ENCODE measurements at regions not wholly inside any gene's neighbourhood (a gene's known extent, or its start where the extent isn't known, plus 50 kb on each side); places are given as distances from the start of the nearest gene placed in this dataset.

GRCh38 chrX:39425124-39425806, 624.0 kb downstream of the MID1IP1 start (continued):
- TF ChIP-seq, protein P1, sequence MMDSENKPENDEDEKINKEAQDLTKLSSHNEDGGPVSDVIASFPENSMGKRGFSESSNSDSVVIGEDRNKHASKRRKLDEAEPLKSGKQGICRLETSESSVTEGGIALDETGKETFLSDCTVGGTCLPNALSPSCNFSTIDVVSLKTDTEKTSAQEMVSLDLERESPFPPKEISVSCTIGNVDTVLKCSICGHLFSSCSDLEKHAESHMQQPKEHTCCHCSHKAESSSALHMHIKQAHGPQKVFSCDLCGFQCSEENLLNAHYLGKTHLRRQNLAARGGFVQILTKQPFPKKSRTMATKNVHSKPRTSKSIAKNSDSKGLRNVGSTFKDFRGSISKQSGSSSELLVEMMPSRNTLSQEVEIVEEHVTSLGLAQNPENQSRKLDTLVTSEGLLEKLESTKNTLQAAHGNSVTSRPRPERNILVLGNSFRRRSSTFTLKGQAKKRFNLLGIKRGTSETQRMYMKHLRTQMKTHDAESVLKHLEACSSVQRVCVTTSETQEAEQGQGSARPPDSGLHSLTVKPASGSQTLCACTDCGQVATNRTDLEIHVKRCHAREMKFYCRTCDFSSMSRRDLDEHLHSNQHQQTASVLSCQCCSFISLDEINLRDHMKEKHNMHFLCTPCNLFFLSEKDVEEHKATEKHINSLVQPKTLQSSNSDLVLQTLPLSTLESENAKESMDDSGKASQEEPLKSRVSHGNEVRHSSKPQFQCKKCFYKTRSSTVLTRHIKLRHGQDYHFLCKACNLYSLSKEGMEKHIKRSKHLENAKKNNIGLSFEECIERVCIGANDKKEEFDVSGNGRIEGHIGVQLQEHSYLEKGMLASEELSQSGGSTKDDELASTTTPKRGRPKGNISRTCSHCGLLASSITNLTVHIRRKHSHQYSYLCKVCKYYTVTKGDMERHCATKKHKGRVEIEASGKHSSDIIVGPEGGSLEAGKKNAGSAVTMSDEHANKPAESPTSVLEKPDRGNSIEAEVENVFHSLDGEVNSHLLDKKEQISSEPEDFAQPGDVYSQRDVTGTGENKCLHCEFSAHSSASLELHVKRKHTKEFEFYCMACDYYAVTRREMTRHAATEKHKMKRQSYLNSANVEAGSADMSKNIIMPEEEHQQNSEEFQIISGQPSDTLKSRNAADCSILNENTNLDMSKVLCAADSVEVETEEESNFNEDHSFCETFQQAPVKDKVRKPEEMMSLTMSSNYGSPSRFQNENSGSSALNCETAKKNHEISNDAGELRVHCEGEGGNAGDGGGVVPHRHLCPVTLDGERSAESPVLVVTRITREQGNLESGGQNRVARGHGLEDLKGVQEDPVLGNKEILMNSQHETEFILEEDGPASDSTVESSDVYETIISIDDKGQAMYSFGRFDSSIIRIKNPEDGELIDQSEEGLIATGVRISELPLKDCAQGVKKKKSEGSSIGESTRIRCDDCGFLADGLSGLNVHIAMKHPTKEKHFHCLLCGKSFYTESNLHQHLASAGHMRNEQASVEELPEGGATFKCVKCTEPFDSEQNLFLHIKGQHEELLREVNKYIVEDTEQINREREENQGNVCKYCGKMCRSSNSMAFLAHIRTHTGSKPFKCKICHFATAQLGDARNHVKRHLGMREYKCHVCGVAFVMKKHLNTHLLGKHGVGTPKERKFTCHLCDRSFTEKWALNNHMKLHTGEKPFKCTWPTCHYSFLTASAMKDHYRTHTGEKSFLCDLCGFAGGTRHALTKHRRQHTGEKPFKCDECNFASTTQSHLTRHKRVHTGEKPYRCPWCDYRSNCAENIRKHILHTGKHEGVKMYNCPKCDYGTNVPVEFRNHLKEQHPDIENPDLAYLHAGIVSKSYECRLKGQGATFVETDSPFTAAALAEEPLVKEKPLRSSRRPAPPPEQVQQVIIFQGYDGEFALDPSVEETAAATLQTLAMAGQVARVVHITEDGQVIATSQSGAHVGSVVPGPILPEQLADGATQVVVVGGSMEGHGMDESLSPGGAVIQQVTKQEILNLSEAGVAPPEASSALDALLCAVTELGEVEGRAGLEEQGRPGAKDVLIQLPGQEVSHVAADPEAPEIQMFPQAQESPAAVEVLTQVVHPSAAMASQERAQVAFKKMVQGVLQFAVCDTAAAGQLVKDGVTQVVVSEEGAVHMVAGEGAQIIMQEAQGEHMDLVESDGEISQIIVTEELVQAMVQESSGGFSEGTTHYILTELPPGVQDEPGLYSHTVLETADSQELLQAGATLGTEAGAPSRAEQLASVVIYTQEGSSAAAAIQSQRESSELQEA (IDR thresholded peaks at IDR 0.05; ENCODE audit: low read depth) = no peak
- no peak for TF ChIP-seq SETDB1 (IDR thresholded peaks at IDR 0.05; ENCODE audit: low read length)
- TF ChIP-seq, protein P2, sequence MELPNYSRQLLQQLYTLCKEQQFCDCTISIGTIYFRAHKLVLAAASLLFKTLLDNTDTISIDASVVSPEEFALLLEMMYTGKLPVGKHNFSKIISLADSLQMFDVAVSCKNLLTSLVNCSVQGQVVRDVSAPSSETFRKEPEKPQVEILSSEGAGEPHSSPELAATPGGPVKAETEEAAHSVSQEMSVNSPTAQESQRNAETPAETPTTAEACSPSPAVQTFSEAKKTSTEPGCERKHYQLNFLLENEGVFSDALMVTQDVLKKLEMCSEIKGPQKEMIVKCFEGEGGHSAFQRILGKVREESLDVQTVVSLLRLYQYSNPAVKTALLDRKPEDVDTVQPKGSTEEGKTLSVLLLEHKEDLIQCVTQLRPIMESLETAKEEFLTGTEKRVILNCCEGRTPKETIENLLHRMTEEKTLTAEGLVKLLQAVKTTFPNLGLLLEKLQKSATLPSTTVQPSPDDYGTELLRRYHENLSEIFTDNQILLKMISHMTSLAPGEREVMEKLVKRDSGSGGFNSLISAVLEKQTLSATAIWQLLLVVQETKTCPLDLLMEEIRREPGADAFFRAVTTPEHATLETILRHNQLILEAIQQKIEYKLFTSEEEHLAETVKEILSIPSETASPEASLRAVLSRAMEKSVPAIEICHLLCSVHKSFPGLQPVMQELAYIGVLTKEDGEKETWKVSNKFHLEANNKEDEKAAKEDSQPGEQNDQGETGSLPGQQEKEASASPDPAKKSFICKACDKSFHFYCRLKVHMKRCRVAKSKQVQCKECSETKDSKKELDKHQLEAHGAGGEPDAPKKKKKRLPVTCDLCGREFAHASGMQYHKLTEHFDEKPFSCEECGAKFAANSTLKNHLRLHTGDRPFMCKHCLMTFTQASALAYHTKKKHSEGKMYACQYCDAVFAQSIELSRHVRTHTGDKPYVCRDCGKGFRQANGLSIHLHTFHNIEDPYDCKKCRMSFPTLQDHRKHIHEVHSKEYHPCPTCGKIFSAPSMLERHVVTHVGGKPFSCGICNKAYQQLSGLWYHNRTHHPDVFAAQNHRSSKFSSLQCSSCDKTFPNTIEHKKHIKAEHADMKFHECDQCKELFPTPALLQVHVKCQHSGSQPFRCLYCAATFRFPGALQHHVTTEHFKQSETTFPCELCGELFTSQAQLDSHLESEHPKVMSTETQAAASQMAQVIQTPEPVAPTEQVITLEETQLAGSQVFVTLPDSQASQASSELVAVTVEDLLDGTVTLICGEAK (IDR thresholded peaks at IDR 0.05) = no peak
- TF ChIP-seq, protein P2 (CRISPR knock-in tag; IDR thresholded peaks at IDR 0.05) = no peak
- no peak for TF ChIP-seq ZNF717 (CRISPR knock-in tag; IDR thresholded peaks at IDR 0.05)
- no peak for TF ChIP-seq POU5F1 (IDR thresholded peaks at IDR 0.05; ENCODE audit: borderline replicate concordance, low read depth, low read length, partially characterized antibody)
- TF ChIP-seq MCM3 (IDR thresholded peaks at IDR 0.05) = no peak
- TF ChIP-seq MED1 (CRISPR knock-in tag; IDR thresholded peaks at IDR 0.05; ENCODE audit: borderline replicate concordance) = no peak
- TF ChIP-seq CREM (IDR thresholded peaks at IDR 0.05; ENCODE audit: low read depth) = no peak
- TF ChIP-seq DEAF1 (CRISPR knock-in tag; IDR thresholded peaks at IDR 0.05) = no peak
